SJSA1 (cell line): ENCODE measurements at regions not wholly inside any gene's neighbourhood (a gene's known extent, or its start where the extent isn't known, plus 50 kb on each side); places are given as distances from the start of the nearest gene placed in this dataset.

Source experiments
- DNase-seq, 2 experiments: peaks; one replicate each; pipeline ENCODE4 v3.0.0-alpha.2; 2015 to 2020; ENCODE audit warnings: low spot score in 2 of 2, low read depth in 1 of 2
- H3K27ac ChIP-seq: fragments of 250-450 bp; sonication (Bioruptor Pico); 2 replicates; pipeline ENCODE4 v1.5.1; 2020; ENCODE audit warnings: mild to moderate bottlenecking, moderate library complexity
- H3K27me3 ChIP-seq: fragments of 250-450 bp; sonication (Bioruptor Pico); replicated peaks from 2 replicates; pipeline ENCODE4 v1.5.1; 2020; ENCODE audit warnings: mild to moderate bottlenecking, moderate library complexity
- H3K36me3 ChIP-seq: fragments of 250-450 bp; sonication (Bioruptor Pico); 2 replicates; pipeline ENCODE4 v1.5.1; 2020; ENCODE audit warnings: mild to moderate bottlenecking
- H3K4me1 ChIP-seq: fragments of 250-450 bp; sonication (Bioruptor Pico); replicated peaks from 2 replicates; pipeline ENCODE4 v1.6.1; 2021; ENCODE audit warnings: mild to moderate bottlenecking
- H3K4me3 ChIP-seq: fragments of 250-450 bp; sonication (Bioruptor Pico); 2 replicates; pipeline ENCODE4 v1.5.1; 2020; ENCODE audit warnings: mild to moderate bottlenecking
- H3K9me3 ChIP-seq: fragments of 250-450 bp; sonication (Bioruptor Pico); replicated peaks from 2 replicates; pipeline ENCODE4 v1.5.1; 2020; ENCODE audit warnings: mild to moderate bottlenecking

DNA sequence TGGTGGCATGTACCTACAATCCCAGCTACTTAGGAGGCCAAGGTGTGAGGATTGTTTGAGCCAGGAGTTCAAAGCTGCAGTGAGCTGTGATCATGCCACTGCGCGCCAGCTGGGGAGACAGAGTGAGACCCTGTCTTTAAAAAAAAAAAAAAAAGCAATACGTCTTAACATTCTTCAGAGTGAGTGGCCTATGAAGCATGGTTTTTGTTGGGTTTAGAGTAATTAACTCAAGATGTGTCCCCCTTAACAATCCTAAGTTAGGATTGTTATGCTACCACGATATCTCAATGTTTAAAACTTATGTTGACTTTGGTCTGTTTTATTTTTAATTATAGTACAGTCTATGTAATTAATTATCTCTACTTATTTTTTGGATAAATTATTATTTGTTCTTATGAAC lies 156.1 kb downstream of the HIPK3 start:
- Histone ChIP-seq H3K9me3 (no peaks in the 10 kb centered on the region), H3K36me3 (no peaks in the 10 kb centered on the region), H3K4me1 (no peaks in the 10 kb centered on the region), H3K27me3 (peaks cover 46% of the 10 kb centered on the region), H3K27ac (no peak overlapping the region), H3K4me3 (no peak overlapping the region)
- no peak for DNase-seq

DNA sequence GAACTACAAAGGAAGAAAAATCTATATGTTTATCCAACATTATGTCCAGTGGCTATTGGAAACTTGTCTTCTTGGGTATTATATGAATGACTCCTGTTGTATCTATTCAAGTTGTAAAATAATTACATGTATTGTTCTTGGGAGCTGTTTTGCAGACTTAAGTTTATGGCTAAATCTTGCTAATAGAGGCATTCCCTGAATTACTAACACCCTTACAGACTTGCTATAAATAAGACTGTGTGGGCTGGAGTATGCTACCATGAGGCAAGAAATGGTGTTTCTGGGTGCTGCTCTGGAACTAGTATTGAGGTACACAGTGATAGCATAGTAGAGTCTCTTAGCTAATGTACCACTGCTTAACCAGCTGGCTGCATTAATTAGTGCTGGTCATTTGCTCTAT lies 155.1 kb downstream of the HIPK3 start:
- Histone ChIP-seq H3K27me3 (peaks cover 46% of the 10 kb centered on the region), H3K9me3 (no peaks in the 10 kb centered on the region), H3K27ac (no peak overlapping the region), H3K36me3 (no peaks in the 10 kb centered on the region), H3K4me3 (no peak overlapping the region), H3K4me1 (no peaks in the 10 kb centered on the region)
- DNase-seq = no peak

DNA sequence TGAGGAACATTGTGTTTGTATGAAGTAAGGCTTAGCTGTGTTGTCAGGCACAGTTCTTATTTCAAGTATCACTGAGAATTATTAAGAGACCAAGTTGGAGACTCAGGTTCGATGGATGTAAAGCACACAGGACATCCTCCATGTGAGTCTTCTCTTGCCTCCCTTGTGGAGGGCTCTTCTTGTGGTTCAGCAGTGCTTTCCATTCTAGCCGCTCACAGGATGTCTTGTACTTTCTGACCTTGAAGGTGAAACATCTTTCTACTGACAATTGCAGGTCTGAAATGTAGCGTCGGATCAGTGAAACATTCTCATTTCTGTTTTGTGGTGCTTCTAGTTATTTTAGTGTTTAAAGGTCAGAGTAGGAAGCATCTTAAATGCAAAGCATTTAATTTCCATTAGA lies 154.6 kb downstream of the HIPK3 start:
- H3K4me3 ChIP-seq = no peak overlapping the region
- no peaks in the 10 kb centered on the region for H3K36me3 ChIP-seq
- H3K9me3 ChIP-seq = no peaks in the 10 kb centered on the region
- no peaks in the 10 kb centered on the region for H3K4me1 ChIP-seq
- peaks cover 44% of the 10 kb centered on the region for H3K27me3 ChIP-seq
- no peak for DNase-seq
- H3K27ac ChIP-seq = no peak overlapping the region

DNA sequence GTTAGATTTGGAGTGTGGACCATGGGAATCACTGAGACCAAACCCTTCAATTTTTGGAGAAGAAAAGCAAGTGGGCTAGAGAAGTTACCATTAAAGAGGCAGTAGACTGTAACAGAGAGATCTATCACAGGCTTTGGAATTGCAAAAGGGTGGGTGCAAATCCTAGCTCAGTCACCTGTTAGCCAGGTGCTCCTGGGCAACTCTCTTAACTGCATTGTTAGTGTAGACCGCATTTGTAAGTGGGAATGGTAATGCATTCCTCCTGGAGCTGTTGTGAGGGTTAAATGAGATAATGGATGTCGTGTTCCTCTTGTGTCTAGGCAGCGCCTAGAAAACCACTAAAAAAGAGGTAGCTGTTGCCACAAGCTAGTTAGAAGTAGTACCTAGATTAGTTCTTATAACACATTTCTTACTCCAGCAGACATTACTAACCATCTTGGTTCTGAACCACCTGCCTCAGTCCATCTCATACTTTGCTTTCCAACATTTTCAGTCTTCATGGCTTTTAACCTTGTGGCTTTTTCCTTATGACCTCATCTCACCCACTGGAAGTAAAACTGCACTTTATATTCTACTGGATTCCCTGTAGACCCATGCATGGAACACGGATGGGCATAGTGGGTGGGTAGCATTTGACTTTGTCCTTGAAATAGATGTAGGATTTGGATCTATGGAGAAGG lies 153.0 kb downstream of the HIPK3 start:
- Histone ChIP-seq H3K4me3 (no peak overlapping the region), H3K9me3 (no peaks in the 10 kb centered on the region), H3K27ac (no peak overlapping the region), H3K36me3 (no peaks in the 10 kb centered on the region), H3K27me3 (peaks cover 41% of the 10 kb centered on the region), H3K4me1 (no peaks in the 10 kb centered on the region)
- DNase-seq = no peak
